Endothelial cell of umbilical vein (primary cell): ENCODE measurements at regions not wholly inside any gene's neighbourhood (a gene's known extent, or its start where the extent isn't known, plus 50 kb on each side); places are given as distances from the start of the nearest gene placed in this dataset.

Source experiments
- BruUV-seq: library from RNA; stranded (reverse); fragments of 400-500 nt; replicated peaks from 2 replicates; lab custom pipeline; 2021; lab: Mats Ljungman, UMichigan
- CTCF ChIA-PET: fragments of 300-600, 350-600 bp; sonication (Branson Sonifier 250); formaldehyde crosslinking; loops from one replicate; lab custom pipeline; 2021; ENCODE audit warnings: antibody characterized with exemption, inconsistent platforms; lab: Charles Lee
- POLR2A ChIA-PET: fragments of 300-600, 350-600 bp; sonication (Branson Sonifier 250); formaldehyde crosslinking; loops from one replicate; lab custom pipeline; 2021; ENCODE audit warnings: antibody characterized with exemption, inconsistent platforms; lab: Charles Lee
- DNase-seq: peaks from one replicate; pipeline ENCODE4 v3.0.0-alpha.2; 2011; ENCODE audit warnings: low read depth, low spot score
- FAIRE-seq: peaks from 2 replicates; lab custom pipeline; 2011; peaks lifted over from hg19 to GRCh38; lab: Jason Lieb, UNC
- H2AFZ ChIP-seq: 2 replicates; pipeline ENCODE4 v1.6.0; 2012; ENCODE audit warnings: low read depth, low read length, control low read depth, inconsistent platforms
- H3K27ac ChIP-seq: 2 replicates; pipeline ENCODE4 v1.5.1; 2011; ENCODE audit warnings: low read depth, mild to moderate bottlenecking, control low read depth, low read length, moderate library complexity; ENCODE audit not compliant: insufficient read depth
- H3K27me3 ChIP-seq, 2 experiments: 2 replicates each; pipeline versions ENCODE4 v1.6.0 to v1.6.1; 2011; ENCODE audit warnings: low read length in 2 of 2, mixed read lengths in 1 of 2; ENCODE audit not compliant: control insufficient read depth in 2 of 2, insufficient read depth in 2 of 2
- H3K36me3 ChIP-seq, 2 experiments: 2 replicates in 1 of 2; 3 replicates in 1 of 2; pipeline ENCODE4 v1.5.1; 2011; ENCODE audit warnings: low read length in 2 of 2, mild to moderate bottlenecking in 1 of 2, moderate library complexity in 1 of 2; ENCODE audit not compliant: control insufficient read depth in 2 of 2, insufficient read depth in 2 of 2; ENCODE audit errors: extremely low read depth in 1 of 2
- H3K4me1 ChIP-seq: 3 replicates; pipeline ENCODE4 v1.5.1; 2011; ENCODE audit warnings: mild to moderate bottlenecking, low read length; ENCODE audit not compliant: control insufficient read depth, insufficient read depth; ENCODE audit errors: extremely low read depth
- H3K4me2 ChIP-seq: 2 replicates; pipeline ENCODE4 v1.6.1; 2011; ENCODE audit warnings: low read length, control low read depth, mixed read lengths; ENCODE audit not compliant: insufficient read depth
- H3K4me3 ChIP-seq, 3 experiments: fragments of 200-600 bp in 1 of 3; sonication (generic), shearing (Covaris generic) in 1 of 3; replicated peaks in 1 of 3; 2 replicates each; pipeline ENCODE4 v1.5.1; 2011 to 2016; ENCODE audit warnings: control low read depth in 3 of 3, low read length in 3 of 3, mild to moderate bottlenecking in 2 of 3, inconsistent platforms in 1 of 3, low read depth in 1 of 3, moderate library complexity in 1 of 3; ENCODE audit not compliant: insufficient read depth in 1 of 3
- H3K79me2 ChIP-seq: 2 replicates; pipeline ENCODE4 v1.6.0; 2012; ENCODE audit warnings: low read length, inconsistent platforms; ENCODE audit not compliant: control insufficient read depth, insufficient read depth
- H3K9ac ChIP-seq: replicated peaks from 2 replicates; pipeline ENCODE3; 2011; ENCODE audit warnings: low read length, control low read depth; ENCODE audit not compliant: insufficient read depth; ENCODE audit errors: extremely low read depth
- H3K9me1 ChIP-seq: replicated peaks from 3 replicates; pipeline ENCODE4 v1.6.0; 2011; ENCODE audit warnings: mild to moderate bottlenecking, low read length; ENCODE audit not compliant: control insufficient read depth, insufficient read depth; ENCODE audit errors: extremely low read depth
- H3K9me3 ChIP-seq: replicated peaks from 2 replicates; pipeline ENCODE4 v1.5.1; 2012; ENCODE audit warnings: low read length, inconsistent platforms; ENCODE audit not compliant: control insufficient read depth, insufficient read depth
- H4K20me1 ChIP-seq: replicated peaks from 2 replicates; pipeline ENCODE3; 2011; ENCODE audit warnings: mild to moderate bottlenecking, low read length; ENCODE audit not compliant: control insufficient read depth, insufficient read depth; ENCODE audit errors: extremely low read depth
- EZH2 ChIP-seq: IDR thresholded peaks from 2 replicates; pipeline ENCODE4 v1.6.1; 2012; ENCODE audit warnings: borderline replicate concordance, low read depth, mild to moderate bottlenecking, moderate library complexity, low read length, inconsistent platforms; ENCODE audit not compliant: severe bottlenecking
- FOS ChIP-seq: IDR thresholded peaks from 2 replicates; pipeline ENCODE4 v1.6.1; 2011; ENCODE audit warnings: mild to moderate bottlenecking, low read length, moderate library complexity, borderline replicate concordance; ENCODE audit not compliant: insufficient read depth
- GATA2 ChIP-seq: IDR thresholded peaks from 2 replicates; pipeline ENCODE4 v1.7.0; 2011; ENCODE audit warnings: low read depth, mild to moderate bottlenecking, moderate library complexity, mixed read lengths, low read length; ENCODE audit not compliant: insufficient read length, insufficient read depth
- JUN ChIP-seq: IDR thresholded peaks from 2 replicates; pipeline ENCODE4 v1.6.1; 2011; ENCODE audit warnings: borderline replicate concordance, low read depth; ENCODE audit not compliant: insufficient read length, insufficient read depth
- MAX ChIP-seq: IDR thresholded peaks from 2 replicates; pipeline ENCODE4 v1.6.1; 2011; ENCODE audit not compliant: insufficient read depth, insufficient read length
- MYC ChIP-seq: IDR thresholded peaks from one replicate; pipeline ENCODE4 v1.6.1; 2011; ENCODE audit warnings: mild to moderate bottlenecking, low read depth, low read length
- POLR2A ChIP-seq: IDR thresholded peaks from 2 replicates; pipeline ENCODE4 v1.6.1; 2012; ENCODE audit warnings: low read depth, mild to moderate bottlenecking, control low read depth, low read length
- POLR2AphosphoS5 ChIP-seq: IDR thresholded peaks from 2 replicates; pipeline ENCODE4 v1.6.1; 2012; ENCODE audit warnings: low read depth, mild to moderate bottlenecking, control low read depth, low read length, moderate library complexity; ENCODE audit not compliant: insufficient read depth
- dilution Hi-C: fragments of 300-500 bp; cut with MboI; formaldehyde crosslinking; loops from one replicate; pipeline ENCODE4 v1.15.0; 2019; ENCODE audit warnings: low sequenced_read_pairs; ENCODE audit not compliant: extremely low pct_ligation_motif_present
- intact Hi-C: fragments of 100-400 bp; cut with micrococcal nuclease; formaldehyde crosslinking; loops from one replicate; pipeline ENCODE4 v1.10.0; 2022
- TF ChIP-seq, protein P1 (sequence below), 2 donors: IDR thresholded peaks; 1 replicate in 1 of 2; 2 replicates in 1 of 2; pipeline ENCODE4 v1.5.1; 2011; ENCODE audit warnings: low read length in 2 of 2, mild to moderate bottlenecking in 2 of 2, moderate library complexity in 2 of 2, control low read depth in 1 of 2, inconsistent platforms in 1 of 2, low read depth in 1 of 2; ENCODE audit not compliant: insufficient read depth in 1 of 2; ENCODE audit errors: extremely low read depth in 1 of 2

DNA sequence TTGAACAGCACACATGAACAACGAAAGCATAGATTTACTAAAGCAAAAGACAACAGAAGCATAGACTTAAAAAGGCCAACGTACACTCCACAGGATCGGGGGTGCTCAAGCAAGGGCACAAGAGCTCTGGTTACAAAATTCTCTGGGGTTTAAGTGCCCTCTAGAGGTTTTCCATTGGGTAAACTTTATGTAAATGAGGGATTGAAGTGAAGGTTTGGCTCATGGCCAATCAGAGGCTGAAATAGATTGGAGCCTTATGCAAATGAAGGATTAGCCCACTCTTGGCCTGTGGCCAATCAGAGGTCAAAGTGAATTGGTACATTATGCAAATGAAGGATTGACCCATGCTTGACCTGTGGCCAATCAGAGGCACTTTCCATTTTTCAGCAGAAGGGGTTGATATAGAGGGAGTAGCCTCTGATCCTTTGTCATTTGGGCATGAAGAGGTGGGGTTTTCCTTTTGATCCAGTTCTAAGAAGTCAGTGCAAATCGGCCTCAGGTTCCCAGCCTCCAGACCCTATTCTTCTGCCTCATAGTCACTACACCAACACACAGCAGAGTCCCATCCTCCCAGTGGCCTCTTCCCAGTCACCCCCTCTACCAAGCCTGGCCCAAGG, 244.9 kb downstream of the THBS2 start:
- no TSS peak for BruUV-seq
- POLR2A ChIA-PET, result no interaction called here
- no peak for DNase-seq

More for the DNA sequence above, 244.9 kb downstream of the THBS2 start:
- Histone ChIP-seq H3K9me1 (no peaks in the 10 kb centered on the region), H3K4me3 (no peak overlapping the region), H3K9me3 (peaks cover 1% of the 10 kb centered on the region), H4K20me1 (no peaks in the 10 kb centered on the region), H3K79me2 (no peaks in the 10 kb centered on the region), H3K9ac (no peak overlapping the region), H2AFZ (no peak overlapping the region), H3K36me3 (no peaks in the 10 kb centered on the region), H3K4me2 (no peak overlapping the region), H3K27ac (no peak overlapping the region), H3K4me1 (no peaks in the 10 kb centered on the region), H3K27me3 (no peaks in the 10 kb centered on the region)
- TF ChIP-seq EZH2, result no peak
- TF ChIP-seq POLR2A, result no peak
- TF ChIP-seq MYC, result no peak
- no peak for TF ChIP-seq POLR2AphosphoS5
- TF ChIP-seq, protein P1, sequence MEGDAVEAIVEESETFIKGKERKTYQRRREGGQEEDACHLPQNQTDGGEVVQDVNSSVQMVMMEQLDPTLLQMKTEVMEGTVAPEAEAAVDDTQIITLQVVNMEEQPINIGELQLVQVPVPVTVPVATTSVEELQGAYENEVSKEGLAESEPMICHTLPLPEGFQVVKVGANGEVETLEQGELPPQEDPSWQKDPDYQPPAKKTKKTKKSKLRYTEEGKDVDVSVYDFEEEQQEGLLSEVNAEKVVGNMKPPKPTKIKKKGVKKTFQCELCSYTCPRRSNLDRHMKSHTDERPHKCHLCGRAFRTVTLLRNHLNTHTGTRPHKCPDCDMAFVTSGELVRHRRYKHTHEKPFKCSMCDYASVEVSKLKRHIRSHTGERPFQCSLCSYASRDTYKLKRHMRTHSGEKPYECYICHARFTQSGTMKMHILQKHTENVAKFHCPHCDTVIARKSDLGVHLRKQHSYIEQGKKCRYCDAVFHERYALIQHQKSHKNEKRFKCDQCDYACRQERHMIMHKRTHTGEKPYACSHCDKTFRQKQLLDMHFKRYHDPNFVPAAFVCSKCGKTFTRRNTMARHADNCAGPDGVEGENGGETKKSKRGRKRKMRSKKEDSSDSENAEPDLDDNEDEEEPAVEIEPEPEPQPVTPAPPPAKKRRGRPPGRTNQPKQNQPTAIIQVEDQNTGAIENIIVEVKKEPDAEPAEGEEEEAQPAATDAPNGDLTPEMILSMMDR (IDR thresholded peaks at IDR 0.05; ENCODE audit: extremely low read depth in 1 of 2, insufficient read depth in 1 of 2, low read depth in 1 of 2, low read length in 2 of 2), result no peak
- no peak for TF ChIP-seq JUN
- no peak for TF ChIP-seq FOS
- no peak for TF ChIP-seq MAX
- no peak for TF ChIP-seq GATA2
- CTCF ChIA-PET, result no interaction called here
- no peak for FAIRE-seq
- intact Hi-C loops (no loop called here), dilution Hi-C loops (no loop called here)
